WTC11 (cell line): ENCODE measurements at regions not wholly inside any gene's neighbourhood (a gene's known extent, or its start where the extent isn't known, plus 50 kb on each side); places are given as distances from the start of the nearest gene placed in this dataset.

ENCODE experiments used
- ATAC-seq: fragments of 200-7000 bp; cut with Tn5 transposase; 2 replicates; pipeline ENCODE4 v1.10.0; 2021; ENCODE audit warnings: mild to moderate bottlenecking, moderate library complexity
- CTCF ChIA-PET: fragments of 300-600 bp; sonication (Branson Sonifier 250); formaldehyde crosslinking; loops from one replicate; lab custom pipeline; 2021; ENCODE audit warnings: antibody characterized with exemption; lab: Charles Lee
- POLR2A ChIA-PET: fragments of 350-600 bp; sonication (Branson Sonifier 250); formaldehyde crosslinking; loops from one replicate; lab custom pipeline; 2021; ENCODE audit warnings: antibody characterized with exemption; lab: Charles Lee
- DNase-seq: peaks from one replicate; pipeline ENCODE4 v3.0.0; 2021; ENCODE audit warnings: low spot score
- H3K27ac Mint-ChIP-seq: 2 replicates; pipeline ENCODE4 v1.8.0; 2021; ENCODE audit warnings: mixed read lengths
- H3K27me3 Mint-ChIP-seq: 2 replicates; pipeline ENCODE4 v1.8.0; 2021; ENCODE audit warnings: low read depth, mild to moderate bottlenecking, moderate library complexity, mixed read lengths
- H3K36me3 Mint-ChIP-seq: 2 replicates; pipeline ENCODE4 v1.8.0; 2021; ENCODE audit warnings: mixed read lengths
- H3K4me1 Mint-ChIP-seq: 2 replicates; pipeline ENCODE4 v1.8.0; 2022; ENCODE audit warnings: mixed read lengths
- H3K4me3 Mint-ChIP-seq: 2 replicates; pipeline ENCODE4 v1.8.0; 2021; ENCODE audit warnings: mild to moderate bottlenecking, moderate library complexity, mixed read lengths
- H3K9me3 Mint-ChIP-seq: 2 replicates; pipeline ENCODE4 v1.8.0; 2021; ENCODE audit warnings: mixed read lengths
- ETV6 ChIP-seq: sonication (generic); formaldehyde crosslinking; IDR thresholded peaks from 2 replicates; pipeline ENCODE4 v1.8.1; 2022; ENCODE audit warnings: mild to moderate bottlenecking, missing genetic modification reagents
- FOXK1 ChIP-seq: sonication (generic); formaldehyde crosslinking; IDR thresholded peaks from 2 replicates; pipeline ENCODE4 v1.8.0; 2022; ENCODE audit warnings: mild to moderate bottlenecking, moderate library complexity, missing genetic modification reagents
- MXD4 ChIP-seq: fragments of 250-450 bp; sonication (Bioruptor Pico); IDR thresholded peaks from 2 replicates; pipeline ENCODE4 v1.8.0; 2021; ENCODE audit warnings: mild to moderate bottlenecking, moderate library complexity, borderline replicate concordance
- SP1 ChIP-seq: sonication (generic); formaldehyde crosslinking; conservative IDR thresholded peaks from 2 replicates; pipeline ENCODE4 v1.8.1; 2022; ENCODE audit warnings: missing genetic modification reagents
- ZNF416 ChIP-seq: fragments of 250-450 bp; sonication (Bioruptor Pico); IDR thresholded peaks from 2 replicates; pipeline ENCODE4 v1.9.0; 2021; ENCODE audit warnings: mild to moderate bottlenecking, inconsistent platforms
- ZNF423 ChIP-seq: fragments of 250-450 bp; sonication (Bioruptor Pico); IDR thresholded peaks from 2 replicates; pipeline ENCODE4 v2.1.2; 2022; ENCODE audit warnings: mild to moderate bottlenecking, moderate library complexity
- ZSCAN18 ChIP-seq: fragments of 250-450 bp; sonication (Bioruptor Pico); IDR thresholded peaks from 2 replicates; pipeline ENCODE4 v2.1.2; 2022; ENCODE audit warnings: mild to moderate bottlenecking, moderate library complexity
- TF ChIP-seq, protein P1 (sequence below): sonication (generic); formaldehyde crosslinking; IDR thresholded peaks from 2 replicates; pipeline ENCODE4 v1.8.0; 2022; ENCODE audit warnings: missing genetic modification reagents

- TF ChIP-seq, protein P1, sequence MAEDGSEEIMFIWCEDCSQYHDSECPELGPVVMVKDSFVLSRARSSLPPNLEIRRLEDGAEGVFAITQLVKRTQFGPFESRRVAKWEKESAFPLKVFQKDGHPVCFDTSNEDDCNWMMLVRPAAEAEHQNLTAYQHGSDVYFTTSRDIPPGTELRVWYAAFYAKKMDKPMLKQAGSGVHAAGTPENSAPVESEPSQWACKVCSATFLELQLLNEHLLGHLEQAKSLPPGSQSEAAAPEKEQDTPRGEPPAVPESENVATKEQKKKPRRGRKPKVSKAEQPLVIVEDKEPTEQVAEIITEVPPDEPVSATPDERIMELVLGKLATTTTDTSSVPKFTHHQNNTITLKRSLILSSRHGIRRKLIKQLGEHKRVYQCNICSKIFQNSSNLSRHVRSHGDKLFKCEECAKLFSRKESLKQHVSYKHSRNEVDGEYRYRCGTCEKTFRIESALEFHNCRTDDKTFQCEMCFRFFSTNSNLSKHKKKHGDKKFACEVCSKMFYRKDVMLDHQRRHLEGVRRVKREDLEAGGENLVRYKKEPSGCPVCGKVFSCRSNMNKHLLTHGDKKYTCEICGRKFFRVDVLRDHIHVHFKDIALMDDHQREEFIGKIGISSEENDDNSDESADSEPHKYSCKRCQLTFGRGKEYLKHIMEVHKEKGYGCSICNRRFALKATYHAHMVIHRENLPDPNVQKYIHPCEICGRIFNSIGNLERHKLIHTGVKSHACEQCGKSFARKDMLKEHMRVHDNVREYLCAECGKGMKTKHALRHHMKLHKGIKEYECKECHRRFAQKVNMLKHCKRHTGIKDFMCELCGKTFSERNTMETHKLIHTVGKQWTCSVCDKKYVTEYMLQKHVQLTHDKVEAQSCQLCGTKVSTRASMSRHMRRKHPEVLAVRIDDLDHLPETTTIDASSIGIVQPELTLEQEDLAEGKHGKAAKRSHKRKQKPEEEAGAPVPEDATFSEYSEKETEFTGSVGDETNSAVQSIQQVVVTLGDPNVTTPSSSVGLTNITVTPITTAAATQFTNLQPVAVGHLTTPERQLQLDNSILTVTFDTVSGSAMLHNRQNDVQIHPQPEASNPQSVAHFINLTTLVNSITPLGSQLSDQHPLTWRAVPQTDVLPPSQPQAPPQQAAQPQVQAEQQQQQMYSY (CRISPR knock-in tag) = no peak
- TF ChIP-seq ZSCAN18 = no peak
- no peak for TF ChIP-seq ETV6 (CRISPR knock-in tag)
- no peak for TF ChIP-seq ZNF423 (CRISPR knock-in tag)
- no peak for TF ChIP-seq FOXK1 (CRISPR knock-in tag)
These were observed 54.3 kb upstream of the KCND2 start (continued) for GRCh38 chr7:120218712-120219111.

DNA sequence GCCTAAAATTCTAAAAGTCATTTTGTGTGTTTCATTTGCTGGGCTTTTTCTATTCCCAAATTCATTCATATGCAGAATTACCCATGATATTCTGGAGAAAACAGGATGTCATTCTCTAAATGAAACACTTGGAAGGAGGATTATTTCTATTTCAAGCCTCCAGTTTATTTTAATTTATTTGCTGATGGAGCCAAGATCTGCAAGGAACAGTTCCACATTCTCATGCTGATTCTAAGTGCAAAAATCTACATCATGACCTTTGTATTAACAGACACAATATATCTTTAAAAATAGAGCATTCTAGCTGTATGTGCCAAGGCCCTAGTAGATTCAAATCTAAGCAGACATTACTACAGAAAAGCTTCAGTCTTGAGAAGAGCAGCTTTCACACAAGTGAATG, 51.3 kb upstream of the KCND2 start:
- no peaks in the 10 kb centered on the region for H3K9me3 Mint-ChIP-seq
- ChIA-PET POLR2A (interaction anchor here (0.7 kb wide), 1 partner anchor 23 kb away, joined by 3 read pairs; no protein-coding TSS in a partner anchor), CTCF (no interaction called here)
- no peak overlapping the region for H3K27ac Mint-ChIP-seq
- H3K4me1 Mint-ChIP-seq = no peaks in the 10 kb centered on the region
- TF ChIP-seq ZNF416 (CRISPR knock-in tag) = no peak
- TF ChIP-seq SP1 (CRISPR knock-in tag) = no peak
- no peak for TF ChIP-seq MXD4 (CRISPR knock-in tag)
- DNase-seq (no peak), ATAC-seq (no peak)
- no peaks in the 10 kb centered on the region for H3K27me3 Mint-ChIP-seq
- no peaks in the 10 kb centered on the region for H3K36me3 Mint-ChIP-seq
- no peak overlapping the region for H3K4me3 Mint-ChIP-seq
